ENCODE measurements at regions not wholly inside any gene's neighbourhood (a gene's known extent, or its start where the extent isn't known, plus 50 kb on each side); places are given as distances from the start of the nearest gene placed in this dataset.
"Not testable (repeated sequence)": the region's sequence is repeated elsewhere in the genome, so short reads cannot be mapped to it uniquely, and the experiment has no call there.

- no peak for DNase-seq (ENCODE audit: low read depth)
These were observed 321.6 kb upstream of the SFSWAP start for GRCh38 chr12:131389054-131390013.

GRCh38 chr12:131390412-131391334 lies 320.2 kb upstream of the SFSWAP start:
- DNase-seq (ENCODE audit: low read depth): no peak

GRCh38 chr12:131391399-131391798 lies 319.5 kb upstream of the SFSWAP start:
- DNase-seq (ENCODE audit: low read depth): no peak

DNA sequence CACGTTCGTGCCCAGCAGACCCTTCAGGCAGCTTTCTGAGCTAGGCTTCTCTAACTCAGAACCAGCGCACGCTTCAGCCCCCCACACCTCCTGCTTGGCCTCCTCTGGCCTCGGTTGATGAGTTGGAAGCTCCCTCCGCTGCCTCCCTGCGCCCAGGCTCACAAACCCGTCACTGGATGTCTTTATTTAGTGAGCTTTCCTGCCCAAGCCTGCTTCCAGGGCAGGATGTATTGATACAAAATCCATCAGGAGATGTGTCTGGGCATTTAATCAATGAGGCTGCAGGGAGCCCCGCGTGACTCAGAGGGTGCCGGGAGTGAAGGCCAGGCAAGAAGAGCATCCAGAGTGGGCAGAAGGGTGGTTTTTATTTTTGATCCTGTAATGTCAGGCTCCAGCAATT lies 316.1 kb upstream of the SFSWAP start:
- not testable (repeated sequence) for DNase-seq (ENCODE audit: low read depth)

GRCh38 chr12:131395209-131395684 lies 315.6 kb upstream of the SFSWAP start:
- DNase-seq (ENCODE audit: low read depth): not testable (repeated sequence)

- DNase-seq (ENCODE audit: low read depth): no peak
These were observed 314.8 kb upstream of the SFSWAP start for GRCh38 chr12:131395971-131396573.

- DNase-seq (ENCODE audit: low read depth): no peak
These were observed 313.3 kb upstream of the SFSWAP start for GRCh38 chr12:131397493-131398181.

GRCh38 chr12:131399000-131399399 lies 311.9 kb upstream of the SFSWAP start:
- DNase-seq (ENCODE audit: low read depth): no peak

GRCh38 chr12:131400668-131401294 lies 310.1 kb upstream of the SFSWAP start:
- DNase-seq (ENCODE audit: low read depth): not testable (repeated sequence)

DNA sequence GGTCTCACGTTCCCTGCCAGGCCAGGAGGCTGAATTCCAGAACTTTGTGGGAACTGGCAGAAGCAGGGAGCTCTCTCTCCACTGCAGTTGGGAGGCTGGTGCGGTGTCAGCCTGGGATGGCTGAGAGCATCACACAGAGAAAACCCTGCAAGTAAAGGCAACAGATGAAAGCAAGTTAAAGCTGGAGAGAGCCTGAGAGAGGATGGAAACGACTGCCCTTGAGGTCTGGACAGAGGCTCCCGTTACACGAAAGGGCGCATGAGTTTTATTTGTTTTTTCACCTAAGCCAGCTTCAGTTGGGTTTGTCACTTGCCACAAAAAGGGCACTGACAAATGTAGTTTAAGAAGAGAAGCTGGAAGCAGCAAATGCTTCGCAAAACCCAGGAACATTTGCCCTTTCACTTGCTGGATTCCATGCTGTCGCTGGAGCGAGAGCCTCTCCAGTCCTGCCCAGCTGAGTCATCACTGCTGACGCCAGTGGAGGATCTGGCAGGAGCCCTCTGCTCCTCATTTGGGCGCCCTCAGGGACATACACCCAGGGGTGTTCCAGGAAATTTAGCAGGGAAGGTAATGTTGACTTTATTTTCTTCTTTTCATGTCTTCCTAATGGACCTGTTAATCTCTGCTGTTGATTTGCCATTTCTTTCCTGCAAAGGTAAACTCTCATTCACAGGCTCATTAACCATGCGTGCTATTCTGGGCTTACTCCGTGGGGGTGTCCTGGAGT lies 308.8 kb upstream of the SFSWAP start:
- not testable (repeated sequence) for DNase-seq (ENCODE audit: low read depth)

GRCh38 chr12:131402781-131403396 lies 308.0 kb upstream of the SFSWAP start:
- no peak for DNase-seq (ENCODE audit: low read depth)

DNA sequence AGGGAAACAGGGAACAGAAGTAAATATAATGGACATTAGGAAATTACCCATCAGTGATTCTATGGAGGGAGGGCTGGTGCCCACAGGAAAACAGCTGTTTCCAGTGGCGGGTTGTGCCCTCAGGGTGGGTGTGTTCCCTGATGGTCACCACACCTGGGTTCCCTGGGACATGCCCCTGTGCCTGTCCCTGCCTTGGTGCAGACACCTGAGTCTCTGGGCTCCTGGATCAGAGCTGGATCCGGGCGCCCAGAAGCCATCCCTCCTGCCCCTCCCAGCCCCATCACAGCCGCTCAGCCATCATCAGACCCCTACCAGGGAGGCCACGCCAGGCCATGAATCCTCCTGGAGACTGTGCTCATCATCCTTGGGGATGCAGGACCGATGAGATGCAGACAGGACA lies 307.2 kb upstream of the SFSWAP start:
- no peak for DNase-seq (ENCODE audit: low read depth)

- no peak for DNase-seq (ENCODE audit: low read depth)
These were observed 306.2 kb upstream of the SFSWAP start for GRCh38 chr12:131404705-131405104.

DNA sequence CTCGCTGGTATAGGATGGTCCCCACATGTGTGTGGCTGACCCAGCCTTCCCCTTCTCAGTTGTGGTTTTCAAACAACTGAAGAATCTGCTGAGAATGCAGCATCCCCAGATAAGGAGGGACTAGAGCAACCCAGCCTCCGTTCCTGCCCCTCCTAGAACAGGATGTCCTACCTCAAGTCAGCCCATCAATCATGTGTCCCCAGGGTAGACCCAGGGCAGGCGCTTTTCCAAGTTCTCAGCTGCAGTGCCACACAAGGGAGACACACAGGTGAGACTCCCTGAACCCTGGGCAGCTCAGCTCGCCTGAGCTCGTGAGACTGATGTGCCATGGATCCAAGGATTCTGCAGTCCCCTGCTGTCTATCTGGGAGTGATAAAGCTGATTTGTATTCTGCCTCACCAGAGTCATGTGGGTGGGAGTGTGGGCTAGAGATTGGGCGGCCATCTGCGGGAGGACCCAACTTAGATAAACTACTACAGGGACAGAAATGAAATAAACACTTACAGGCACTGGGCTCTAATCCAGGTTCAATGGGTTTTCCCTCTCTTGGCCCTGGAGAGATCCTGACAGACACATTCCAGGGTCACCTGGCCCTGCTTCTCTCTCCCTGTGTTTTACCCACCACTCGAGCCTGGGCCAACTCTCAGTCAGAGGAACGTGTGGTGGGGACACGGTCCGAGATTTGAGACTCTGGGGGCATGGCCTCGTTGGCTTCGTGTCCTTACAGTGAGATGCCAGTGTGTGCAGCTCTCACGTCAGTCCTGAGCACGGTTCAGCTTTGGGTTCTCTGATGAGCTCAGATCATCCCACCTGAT lies 303.5 kb upstream of the SFSWAP start:
- DNase-seq (ENCODE audit: low read depth): no peak

DNA sequence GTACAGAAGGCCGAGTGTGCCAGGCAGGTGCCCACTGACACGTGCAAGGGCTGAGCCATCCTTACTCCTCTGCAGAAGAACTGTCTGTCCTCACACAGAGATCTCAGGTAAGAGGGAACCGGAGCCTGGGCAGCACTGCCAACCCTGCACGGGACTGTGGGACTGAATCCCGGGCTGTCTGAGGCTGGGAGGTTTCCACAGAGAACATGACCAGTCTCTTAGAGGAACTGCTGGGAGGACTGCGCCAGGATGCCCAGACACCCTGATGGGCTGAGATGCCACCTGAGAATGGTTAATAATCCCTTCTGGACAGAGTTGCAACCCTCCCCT lies 302.9 kb upstream of the SFSWAP start:
- no peak for DNase-seq (ENCODE audit: low read depth)

DNA sequence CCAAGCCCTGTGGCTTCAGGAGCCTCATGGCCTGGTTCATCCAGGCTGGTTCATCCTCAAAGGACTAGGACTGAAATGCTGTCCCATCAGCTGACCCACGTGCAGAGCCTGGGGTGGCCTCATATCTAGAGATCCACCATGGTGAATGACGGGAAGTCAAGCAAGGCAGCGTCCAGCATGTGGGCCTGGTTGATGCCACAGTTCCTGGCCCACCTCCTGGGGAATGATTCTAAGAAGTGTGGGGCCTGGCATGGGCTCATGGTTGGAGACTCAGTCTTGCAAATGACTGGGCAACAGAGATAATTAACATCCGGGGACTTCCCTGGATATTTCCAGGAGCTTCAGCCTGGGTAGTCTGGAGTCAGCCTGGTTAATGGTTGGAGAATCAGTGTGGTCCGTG lies 302.4 kb upstream of the SFSWAP start:
- DNase-seq (ENCODE audit: low read depth): no peak

- no peak for DNase-seq (ENCODE audit: low read depth)
These were observed 301.7 kb upstream of the SFSWAP start for GRCh38 chr12:131409211-131409610.

DNA sequence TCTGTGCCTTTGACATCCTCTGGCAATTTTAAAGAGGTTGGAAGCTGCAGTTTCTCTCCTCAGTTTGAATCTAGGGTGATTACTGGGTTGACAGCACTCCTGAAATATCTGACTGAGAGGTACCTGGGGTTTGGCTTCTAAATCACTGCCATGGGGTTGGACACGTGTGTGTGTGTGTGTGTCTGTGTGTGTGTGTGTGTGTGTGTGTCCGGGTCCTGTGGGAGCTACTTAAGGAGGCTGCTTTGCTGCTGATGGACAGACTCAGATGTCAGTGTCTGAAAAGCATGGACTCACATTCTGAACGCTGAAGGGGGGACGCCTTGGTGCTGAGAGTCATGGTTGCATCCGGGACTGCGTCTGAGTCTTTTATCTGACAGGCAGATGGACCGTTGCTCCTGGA lies 299.1 kb upstream of the SFSWAP start:
- not testable (repeated sequence) for DNase-seq (ENCODE audit: low read depth)

DNA sequence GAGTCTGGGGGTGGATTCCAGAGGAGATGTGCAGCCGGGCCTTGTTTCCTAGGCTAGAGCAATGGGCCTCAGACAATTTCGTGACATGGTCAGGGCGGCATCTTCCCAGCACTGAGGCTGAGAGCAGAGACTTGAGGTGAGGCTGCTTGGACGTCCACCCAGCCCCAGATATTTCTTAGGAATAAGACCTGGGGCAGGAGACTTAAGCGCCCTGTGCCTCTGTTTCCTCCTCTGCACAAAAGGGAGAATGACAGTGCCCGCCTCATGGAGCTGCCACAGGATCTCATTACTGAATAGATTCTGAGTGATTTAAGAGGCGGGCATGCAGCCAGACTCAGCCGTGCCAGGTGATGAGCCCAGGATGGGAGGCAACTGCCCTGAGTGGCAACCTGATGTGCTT lies 297.9 kb upstream of the SFSWAP start:
- no peak for DNase-seq (ENCODE audit: low read depth)
